Smooth muscle cell (in vitro differentiated cells): ENCODE measurements at regions not wholly inside any gene's neighbourhood (a gene's known extent, or its start where the extent isn't known, plus 50 kb on each side); places are given as distances from the start of the nearest gene placed in this dataset.

Experiments used
- DNase-seq: peaks from one replicate; lab custom pipeline; 2025; ENCODE audit not compliant: unreplicated experiment; lab: John Stamatoyannopoulos, UW
- H2AFZ ChIP-seq: fragments of 200-600 bp; sonication (generic); 2 replicates; pipeline ENCODE4 v1.6.0; 2016; ENCODE audit warnings: antibody characterized with exemption, low read depth, mild to moderate bottlenecking
- H3F3A ChIP-seq: fragments of 200-600 bp; sonication (generic); 2 replicates; pipeline ENCODE4 v1.6.0; 2017; ENCODE audit warnings: antibody characterized with exemption, low read depth
- H3K27ac ChIP-seq: fragments of 200-600 bp; sonication (generic); 2 replicates; pipeline ENCODE4 v1.5.1; 2016; ENCODE audit warnings: low read depth, mild to moderate bottlenecking
- H3K27me3 ChIP-seq: fragments of 200-600 bp; sonication (generic); 2 replicates; pipeline ENCODE4 v1.6.1; 2016; ENCODE audit warnings: low read depth, mild to moderate bottlenecking
- H3K36me3 ChIP-seq: fragments of 200-600 bp; sonication (generic); 2 replicates; pipeline ENCODE4 v1.5.1; 2016; ENCODE audit warnings: low read depth
- H3K4me1 ChIP-seq: fragments of 200-600 bp; sonication (generic); 2 replicates; pipeline ENCODE4 v1.5.1; 2016; ENCODE audit warnings: low read depth
- H3K4me2 ChIP-seq: fragments of 200-600 bp; sonication (generic); 2 replicates; pipeline ENCODE4 v1.6.0; 2016; ENCODE audit warnings: mild to moderate bottlenecking
- H3K4me3 ChIP-seq: fragments of 200-600 bp; sonication (generic); 2 replicates; pipeline ENCODE4 v1.5.1; 2016; ENCODE audit warnings: mild to moderate bottlenecking
- H3K79me2 ChIP-seq: fragments of 200-600 bp; sonication (generic); 2 replicates; pipeline ENCODE4 v1.6.0; 2016; ENCODE audit warnings: low read depth, mild to moderate bottlenecking
- H3K9ac ChIP-seq: fragments of 200-600 bp; sonication (generic); 2 replicates; pipeline ENCODE4 v1.6.0; 2016; ENCODE audit warnings: low read depth
- H3K9me3 ChIP-seq: fragments of 200-600 bp; sonication (generic); replicated peaks from 2 replicates; pipeline ENCODE4 v1.5.1; 2016; ENCODE audit warnings: low read depth
- H4K20me1 ChIP-seq: fragments of 200-600 bp; sonication (generic); 2 replicates; pipeline ENCODE4 v1.6.0; 2016; ENCODE audit warnings: low read depth
- CTCF ChIP-seq: fragments of 200-600 bp; sonication (generic); IDR thresholded peaks from 2 replicates; pipeline ENCODE4 v1.5.1; 2017; ENCODE audit warnings: borderline replicate concordance, mild to moderate bottlenecking, antibody characterized with exemption; ENCODE audit not compliant: insufficient read depth, poor library complexity, severe bottlenecking
- WGBS: methylation state at CpG from one replicate; pipeline ENCODE4 v1.1.7; 2016; ENCODE audit warnings: low lambda C conversion rate; 5-methylcytosine and 5-hydroxymethylcytosine counted together

GRCh38 chr15:100787567-100788417, 91.8 kb upstream of the ALDH1A3 start:
- Histone ChIP-seq H3F3A (no peaks in the 10 kb centered on the region), H3K9me3 (no peaks in the 10 kb centered on the region), H3K27me3 (no peaks in the 10 kb centered on the region), H4K20me1 (no peaks in the 10 kb centered on the region), H3K4me1 (no peaks in the 10 kb centered on the region), H3K4me2 (no peak overlapping the region), H3K79me2 (no peaks in the 10 kb centered on the region), H3K9ac (no peak overlapping the region), H3K4me3 (no peak overlapping the region), H3K27ac (no peak overlapping the region), H2AFZ (no peak overlapping the region), H3K36me3 (no peaks in the 10 kb centered on the region)
- TF ChIP-seq CTCF, result no peak
- WGBS, result 88% methylated on average over 17 of the region's 17 CpGs
- no peak for DNase-seq

GRCh38 chr15:100788418-100789105, 91.1 kb upstream of the ALDH1A3 start:
- no peak overlapping the region for H3K27ac ChIP-seq
- H3K4me2 ChIP-seq, result no peak overlapping the region
- no peak overlapping the region for H3K9ac ChIP-seq
- WGBS, result 95% methylated on average over 7 of the region's 7 CpGs
- no peak overlapping the region for H2AFZ ChIP-seq
- H3K36me3 ChIP-seq, result no peaks in the 10 kb centered on the region
- H4K20me1 ChIP-seq, result no peaks in the 10 kb centered on the region
- DNase-seq, result no peak
- H3K4me3 ChIP-seq, result no peak overlapping the region
- no peaks in the 10 kb centered on the region for H3K79me2 ChIP-seq
- TF ChIP-seq CTCF, result no peak
- no peaks in the 10 kb centered on the region for H3K27me3 ChIP-seq
- no peaks in the 10 kb centered on the region for H3F3A ChIP-seq
- no peaks in the 10 kb centered on the region for H3K4me1 ChIP-seq
- H3K9me3 ChIP-seq, result no peaks in the 10 kb centered on the region

DNA sequence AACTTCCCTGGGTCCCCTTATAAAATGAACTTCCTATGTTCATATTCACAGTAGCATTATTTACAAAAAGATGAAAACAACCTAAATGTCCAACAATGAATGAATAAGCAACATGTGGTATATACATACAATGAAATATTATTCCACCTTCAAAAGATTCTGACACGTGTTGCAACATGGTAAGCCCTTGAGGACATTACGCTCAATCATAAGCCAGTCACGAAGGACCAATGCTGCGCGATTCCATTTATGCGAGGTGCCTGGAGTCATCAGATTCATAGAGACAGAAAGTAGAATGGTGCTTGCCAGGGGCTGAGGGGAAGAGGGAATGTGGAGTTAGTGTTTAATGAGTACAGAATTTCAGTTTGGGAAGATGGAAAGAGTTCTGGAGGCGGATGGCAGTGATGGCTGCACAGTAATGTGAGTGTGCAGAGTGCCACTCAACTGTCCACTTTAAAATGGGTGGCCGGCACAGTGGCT, 88.8 kb upstream of the ALDH1A3 start:
- no peak overlapping the region for H3K27ac ChIP-seq
- no peaks in the 10 kb centered on the region for H3K36me3 ChIP-seq
- H3K4me3 ChIP-seq, result no peak overlapping the region
- H4K20me1 ChIP-seq, result no peaks in the 10 kb centered on the region
- no peak for TF ChIP-seq CTCF
- no peaks in the 10 kb centered on the region for H3K27me3 ChIP-seq
- no peaks in the 10 kb centered on the region for H3K4me1 ChIP-seq
- H2AFZ ChIP-seq, result no peak overlapping the region
- H3K4me2 ChIP-seq, result no peak overlapping the region
- no peaks in the 10 kb centered on the region for H3F3A ChIP-seq
- H3K9ac ChIP-seq, result no peak overlapping the region
- no peak for DNase-seq
- H3K9me3 ChIP-seq, result no peaks in the 10 kb centered on the region
- no peaks in the 10 kb centered on the region for H3K79me2 ChIP-seq
- WGBS, result 97% methylated on average over 8 of the region's 8 CpGs
